Kidney (tissue), 13 donors: ENCODE measurements at regions not wholly inside any gene's neighbourhood (a gene's known extent, or its start where the extent isn't known, plus 50 kb on each side); places are given as distances from the start of the nearest gene placed in this dataset.

Experiments used
- DNase-seq, 5 donors: peaks; one replicate each; pipeline ENCODE4 v3.0.0-alpha.2; 2013 to 2020
- FAIRE-seq: peaks from 2 replicates; lab custom pipeline; 2012; peaks lifted over from hg19 to GRCh38; lab: Jason Lieb, UNC
- H3K27ac ChIP-seq, 2 donors: one replicate each; pipeline ENCODE4 v1.7.0; 2013; ENCODE audit warnings: low read depth in 2 of 2, low read length in 2 of 2, inconsistent platforms in 1 of 2
- H3K27me3 ChIP-seq: one replicate; pipeline ENCODE4 v1.7.1; 2013; ENCODE audit warnings: low read length, inconsistent platforms; ENCODE audit not compliant: control insufficient read depth, insufficient read depth
- H3K36me3 ChIP-seq, 3 donors: one replicate each; pipeline versions ENCODE4 v1.7.0 to v1.7.1; 2013; ENCODE audit warnings: low read length in 3 of 3, control low read depth in 1 of 3, inconsistent platforms in 1 of 3; ENCODE audit not compliant: insufficient read depth in 3 of 3, control insufficient read depth in 2 of 3
- H3K4me1 ChIP-seq, 3 donors: one replicate each; pipeline versions ENCODE4 v1.7.0 to v1.7.1; 2013; ENCODE audit warnings: low read length in 3 of 3, inconsistent platforms in 1 of 3, low read depth in 1 of 3; ENCODE audit not compliant: control insufficient read depth in 2 of 3, insufficient read depth in 2 of 3
- H3K4me3 ChIP-seq, 3 donors: one replicate each; pipeline versions ENCODE4 v1.7.0 to v1.8.1; 2013; ENCODE audit warnings: low read length in 3 of 3, control low read depth in 1 of 3, inconsistent platforms in 1 of 3
- H3K9ac ChIP-seq, 3 donors: one replicate each; pipeline versions ENCODE4 v1.7.0 to v1.7.1; 2013; ENCODE audit warnings: low read length in 3 of 3, control low read depth in 1 of 3, inconsistent platforms in 1 of 3
- H3K9me3 ChIP-seq, 3 donors: one replicate each; pipeline versions ENCODE4 v1.7.0 to v1.7.1; 2013; ENCODE audit warnings: low read length in 3 of 3, control low read depth in 1 of 3, inconsistent platforms in 1 of 3; ENCODE audit not compliant: control insufficient read depth in 2 of 3, insufficient read depth in 1 of 3
- intact Hi-C: fragments of 100-400 bp; cut with DNase I; formaldehyde crosslinking; loops from one replicate; pipeline ENCODE4 v1.11.1; 2022
- TF ChIP-seq, protein P1 (sequence below): IDR thresholded peaks from 3 replicates; pipeline ENCODE4 v1.5.1; 2012; ENCODE audit warnings: mild to moderate bottlenecking, moderate library complexity, borderline replicate concordance; ENCODE audit not compliant: insufficient read depth; ENCODE audit errors: extremely low read depth
- donor health status: control.
- donor health status: control.
- donor health status: control.
- donor health status: control.
- donor health status: control.
- donor health status: DM: yes; HTN: yes; CAD: no.
- donor health status: Normal renal cell carcinoma (clear cell type).

- Histone ChIP-seq H3K36me3 (no peaks in the 10 kb centered on the region), H3K9ac (no peak overlapping the region), H3K9me3 (no peaks in the 10 kb centered on the region), H3K27ac (no peak overlapping the region), H3K27me3 (no peaks in the 10 kb centered on the region), H3K4me3 (no peak overlapping the region), H3K4me1 (no peaks in the 10 kb centered on the region)
- no peak for DNase-seq
- intact Hi-C loops = no loop called here
- no peak for FAIRE-seq
- TF ChIP-seq, protein P1, sequence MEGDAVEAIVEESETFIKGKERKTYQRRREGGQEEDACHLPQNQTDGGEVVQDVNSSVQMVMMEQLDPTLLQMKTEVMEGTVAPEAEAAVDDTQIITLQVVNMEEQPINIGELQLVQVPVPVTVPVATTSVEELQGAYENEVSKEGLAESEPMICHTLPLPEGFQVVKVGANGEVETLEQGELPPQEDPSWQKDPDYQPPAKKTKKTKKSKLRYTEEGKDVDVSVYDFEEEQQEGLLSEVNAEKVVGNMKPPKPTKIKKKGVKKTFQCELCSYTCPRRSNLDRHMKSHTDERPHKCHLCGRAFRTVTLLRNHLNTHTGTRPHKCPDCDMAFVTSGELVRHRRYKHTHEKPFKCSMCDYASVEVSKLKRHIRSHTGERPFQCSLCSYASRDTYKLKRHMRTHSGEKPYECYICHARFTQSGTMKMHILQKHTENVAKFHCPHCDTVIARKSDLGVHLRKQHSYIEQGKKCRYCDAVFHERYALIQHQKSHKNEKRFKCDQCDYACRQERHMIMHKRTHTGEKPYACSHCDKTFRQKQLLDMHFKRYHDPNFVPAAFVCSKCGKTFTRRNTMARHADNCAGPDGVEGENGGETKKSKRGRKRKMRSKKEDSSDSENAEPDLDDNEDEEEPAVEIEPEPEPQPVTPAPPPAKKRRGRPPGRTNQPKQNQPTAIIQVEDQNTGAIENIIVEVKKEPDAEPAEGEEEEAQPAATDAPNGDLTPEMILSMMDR = no peak
Measured at GRCh38 chr1:99207216-99207615, 57.1 kb upstream of the PLPPR4 start.
